H1 (cell line): ENCODE measurements at regions not wholly inside any gene's neighbourhood (a gene's known extent, or its start where the extent isn't known, plus 50 kb on each side); places are given as distances from the start of the nearest gene placed in this dataset.

ENCODE experiments used
- CTCF ChIA-PET: fragments of 300-600 bp; sonication (Branson Sonifier 250); formaldehyde crosslinking; loops from one replicate; lab custom pipeline; 2021; ENCODE audit not compliant: partially characterized antibody; lab: Charles Lee
- POLR2A ChIA-PET: fragments of 300-600 bp; sonication (Branson Sonifier 250); formaldehyde crosslinking; loops from one replicate; lab custom pipeline; 2021; ENCODE audit warnings: inconsistent platforms; ENCODE audit not compliant: partially characterized antibody; lab: Charles Lee
- DNase-seq, 2 experiments: peaks; one replicate each; pipeline versions ENCODE4 v3.0.0 to v3.0.0-alpha.2; 2010 to 2022; ENCODE audit warnings: low spot score in 2 of 2, low read depth in 1 of 2, mixed read lengths in 1 of 2
- FAIRE-seq: peaks from 2 replicates; lab custom pipeline; 2011; peaks lifted over from hg19 to GRCh38; lab: Jason Lieb, UNC
- H2AFZ ChIP-seq: 2 replicates; pipeline ENCODE4 v1.8.1; 2012; ENCODE audit warnings: low read length, inconsistent platforms
- H2AK5ac ChIP-seq: 2 replicates; pipeline ENCODE4 v1.6.1; 2013; ENCODE audit warnings: low read depth, low read length
- H2BK120ac ChIP-seq: replicated peaks from 2 replicates; pipeline ENCODE3; 2013; ENCODE audit warnings: low read depth, low read length, inconsistent platforms
- H2BK12ac ChIP-seq: 2 replicates; pipeline ENCODE4 v1.6.1; 2013; ENCODE audit warnings: low read depth, low read length
- H2BK15ac ChIP-seq: 2 replicates; pipeline ENCODE4 v1.6.1; 2013; ENCODE audit warnings: low read length
- H2BK20ac ChIP-seq: 2 replicates; pipeline ENCODE4 v1.6.1; 2013; ENCODE audit warnings: low read length
- H2BK5ac ChIP-seq: 2 replicates; pipeline ENCODE4 v1.6.1; 2013; ENCODE audit warnings: low read depth, low read length
- H3K14ac ChIP-seq: 2 replicates; pipeline ENCODE4 v1.6.1; 2013; ENCODE audit warnings: inconsistent platforms; ENCODE audit not compliant: insufficient read length
- H3K18ac ChIP-seq: 2 replicates; pipeline ENCODE4 v1.6.1; 2013; ENCODE audit warnings: low read length; ENCODE audit errors: extremely low read depth
- H3K23ac ChIP-seq: 2 replicates; pipeline ENCODE4 v1.6.1; 2013; ENCODE audit warnings: inconsistent platforms; ENCODE audit not compliant: insufficient read length
- H3K23me2 ChIP-seq: 2 replicates; pipeline ENCODE4 v1.6.1; 2013; ENCODE audit warnings: low read depth, low read length
- H3K27ac ChIP-seq: 2 replicates; pipeline ENCODE4 v1.6.1; 2011; ENCODE audit warnings: low read depth, low read length, inconsistent platforms
- H3K27me3 ChIP-seq, 4 experiments: replicated peaks in 1 of 4; 1 replicate in 1 of 4; 2 replicates in 3 of 4; pipeline versions ENCODE4 v1.6.1 to v1.8.1; 2011 to 2013; ENCODE audit warnings: low read length in 3 of 4, mild to moderate bottlenecking in 3 of 4, inconsistent platforms in 2 of 4, mixed read lengths in 2 of 4, moderate library complexity in 1 of 4; ENCODE audit not compliant: control insufficient read depth in 3 of 4, insufficient read depth in 3 of 4; ENCODE audit errors: extremely low read depth in 1 of 4
- H3K36me3 ChIP-seq, 4 experiments: 2 replicates each; pipeline versions ENCODE4 v1.6.1 to v1.8.1; 2011 to 2013; ENCODE audit warnings: mild to moderate bottlenecking in 4 of 4, low read length in 3 of 4, moderate library complexity in 2 of 4, control low read depth in 1 of 4, inconsistent platforms in 1 of 4; ENCODE audit not compliant: insufficient read depth in 4 of 4, control insufficient read depth in 2 of 4
- H3K4ac ChIP-seq: replicated peaks from 2 replicates; pipeline ENCODE3; 2013; ENCODE audit warnings: low read length, low read depth, mixed read lengths, inconsistent platforms; ENCODE audit not compliant: insufficient read length
- H3K4me1 ChIP-seq, 4 experiments: replicated peaks in 1 of 4; 1 replicate in 1 of 4; 2 replicates in 3 of 4; pipeline versions ENCODE4 v1.6.1 to v1.8.1; 2011 to 2013; ENCODE audit warnings: low read length in 3 of 4, inconsistent platforms in 2 of 4, mixed read lengths in 1 of 4; ENCODE audit not compliant: insufficient read depth in 4 of 4, control insufficient read depth in 3 of 4
- H3K4me2 ChIP-seq, 2 experiments: 2 replicates each; pipeline versions ENCODE4 v1.6.1 to v1.8.1; 2011 to 2013; ENCODE audit warnings: low read depth in 2 of 2, low read length in 2 of 2, control low read depth in 1 of 2, inconsistent platforms in 1 of 2, mild to moderate bottlenecking in 1 of 2; ENCODE audit not compliant: insufficient read depth in 1 of 2
- H3K4me3 ChIP-seq, 4 experiments: fragments of 200-600, 300-600 bp in 1 of 4; sonication (generic), shearing (Covaris generic), sonication (Bioruptor Twin) in 1 of 4; 2 replicates each; pipeline versions ENCODE4 v1.5.1 to v1.8.1; 2011 to 2016; ENCODE audit warnings: low read length in 4 of 4, low read depth in 3 of 4, control low read depth in 2 of 4, inconsistent platforms in 2 of 4, mild to moderate bottlenecking in 2 of 4, mixed read lengths in 1 of 4, moderate library complexity in 1 of 4; ENCODE audit not compliant: insufficient read depth in 2 of 4; ENCODE audit errors: extremely low read depth in 1 of 4
- H3K56ac ChIP-seq: replicated peaks from 2 replicates; pipeline ENCODE3; 2013; ENCODE audit warnings: low read depth, mild to moderate bottlenecking, mixed read lengths, low read length, inconsistent platforms; ENCODE audit not compliant: insufficient read length
- H3K79me1 ChIP-seq: 2 replicates; pipeline ENCODE4 v1.6.1; 2013; ENCODE audit warnings: low read depth, low read length, control low read depth
- H3K79me2 ChIP-seq, 2 experiments: 2 replicates each; pipeline versions ENCODE4 v1.6.1 to v1.8.1; 2012 to 2013; ENCODE audit warnings: low read length in 2 of 2, mild to moderate bottlenecking in 2 of 2, inconsistent platforms in 1 of 2; ENCODE audit not compliant: insufficient read depth in 2 of 2, control insufficient read depth in 1 of 2
- H3K9ac ChIP-seq, 4 experiments: replicated peaks in 1 of 4; 1 replicate in 1 of 4; 2 replicates in 3 of 4; pipeline versions ENCODE4 v1.6.1 to v1.8.1; 2011 to 2013; ENCODE audit warnings: low read depth in 3 of 4, low read length in 3 of 4, control low read depth in 2 of 4, mild to moderate bottlenecking in 2 of 4, moderate library complexity in 2 of 4, inconsistent platforms in 1 of 4; ENCODE audit errors: extremely low read depth in 1 of 4
- H3K9me3 ChIP-seq, 2 experiments: 2 replicates each; pipeline versions ENCODE4 v1.6.1 to v1.8.1; 2012 to 2013; ENCODE audit warnings: mild to moderate bottlenecking in 2 of 2, moderate library complexity in 2 of 2, control low read depth in 1 of 2, inconsistent platforms in 1 of 2, low read depth in 1 of 2, low read length in 1 of 2, mixed read lengths in 1 of 2; ENCODE audit not compliant: insufficient read depth in 2 of 2
- H4K20me1 ChIP-seq, 2 experiments: replicated peaks in 1 of 2; 2 replicates each; pipeline versions ENCODE3 to v1.8.1; 2011 to 2013; ENCODE audit warnings: inconsistent platforms in 2 of 2, low read length in 2 of 2, mild to moderate bottlenecking in 1 of 2; ENCODE audit not compliant: insufficient read depth in 2 of 2, control insufficient read depth in 1 of 2
- H4K5ac ChIP-seq: 2 replicates; pipeline ENCODE4 v1.6.1; 2013; ENCODE audit warnings: low read length, low read depth, mixed read lengths, inconsistent platforms; ENCODE audit not compliant: insufficient read length
- H4K8ac ChIP-seq: 2 replicates; pipeline ENCODE4 v1.8.0; 2013; ENCODE audit warnings: mild to moderate bottlenecking, moderate library complexity, low read length, inconsistent platforms; ENCODE audit not compliant: insufficient read depth; ENCODE audit errors: extremely low read depth
- H4K91ac ChIP-seq: replicated peaks from 2 replicates; pipeline ENCODE3; 2013; ENCODE audit warnings: low read length, mixed read lengths, inconsistent platforms; ENCODE audit not compliant: insufficient read length
- CHD7 ChIP-seq: fragments of 300-600 bp; sonication (generic); IDR thresholded peaks from 2 replicates; pipeline ENCODE4 v1.7.1; 2012; ENCODE audit warnings: low read length, moderate library complexity, mild to moderate bottlenecking, inconsistent platforms; ENCODE audit not compliant: insufficient replicate concordance
- WGBS, 2 experiments: shearing (Covaris generic) in 1 of 2; methylation state at CpG; one replicate each; pipeline versions ENCODE4 v1.1.6 to v1.1.7; 2013 to 2015; ENCODE audit warnings: low lambda C conversion rate in 2 of 2, mixed read lengths in 2 of 2, inconsistent platforms in 1 of 2, low coverage in 1 of 2, missing lambda C conversion rate in 1 of 2; ENCODE audit not compliant: insufficient replicate concordance in 2 of 2, insufficient coverage in 1 of 2, insufficient read length in 1 of 2; ENCODE audit errors: extremely low coverage in 1 of 2, missing lambda C conversion rate in 1 of 2; 5-methylcytosine and 5-hydroxymethylcytosine counted together

- Histone ChIP-seq H3K79me2 (no peaks in the 10 kb centered on the region), H3K36me3 (no peaks in the 10 kb centered on the region), H3K56ac (no peak overlapping the region), H3K4me1 (no peaks in the 10 kb centered on the region), H3K23ac (no peak overlapping the region), H4K8ac (no peak overlapping the region), H3K4me3 (no peak overlapping the region), H2BK15ac (no peak overlapping the region), H3K18ac (no peak overlapping the region), H3K23me2 (no peaks in the 10 kb centered on the region), H3K27me3 (peaks cover 0 to 1% (median 0%) of the 10 kb centered on the region in 4 experiments; a peak in 1 of 7 replicates), H2AFZ (no peak overlapping the region), H4K5ac (no peak overlapping the region), H3K9ac (no peak overlapping the region), H3K79me1 (no peaks in the 10 kb centered on the region), H2AK5ac (no peak overlapping the region), H4K20me1 (no peaks in the 10 kb centered on the region), H3K14ac (no peak overlapping the region), H2BK12ac (no peak overlapping the region), H2BK5ac (no peak overlapping the region), H2BK120ac (no peak overlapping the region), H2BK20ac (no peak overlapping the region), H3K4ac (no peak overlapping the region), H3K9me3 (no peaks in the 10 kb centered on the region), H3K27ac (no peak overlapping the region), H4K91ac (no peak overlapping the region), H3K4me2 (no peak overlapping the region)
- DNase-seq = no peak
- WGBS, 2 experiments = 87% methylated on average over 7 of the region's 7 CpGs; no CpG with 5 or more reads in 1 of the 2 experiments
- no peak for FAIRE-seq
- CTCF ChIA-PET = interaction anchor here (0.8 kb wide), 1 partner anchor 9 kb away, joined by 3 read pairs; no protein-coding TSS in a partner anchor
- POLR2A ChIA-PET = no interaction called here
- TF ChIP-seq CHD7 = no peak
Measured at GRCh38 chr3:43206105-43206504, 80.2 kb upstream of the SNRK start.
